Coronary artery (tissue), 2 donors: ENCODE measurements at regions not wholly inside any gene's neighbourhood (a gene's known extent, or its start where the extent isn't known, plus 50 kb on each side); places are given as distances from the start of the nearest gene placed in this dataset.

Experiments used
- DNase-seq: peaks from one replicate; pipeline ENCODE4 v3.0.0-alpha.2; 2017; ENCODE audit warnings: low spot score
- H3K27ac ChIP-seq, 2 donors: fragments of 200-600 bp; sonication (generic); one replicate each; pipeline ENCODE4 v1.5.1; 2016 to 2019
- H3K4me3 ChIP-seq: fragments of 200-600 bp; sonication (generic); 2 replicates; pipeline ENCODE4 v1.5.1; 2016; ENCODE audit warnings: mild to moderate bottlenecking, moderate library complexity
- TF ChIP-seq, protein P1 (sequence below): fragments of 200-600 bp; sonication (generic); IDR thresholded peaks from one replicate; pipeline ENCODE4 v1.5.1; 2019; ENCODE audit warnings: antibody characterized with exemption

DNA sequence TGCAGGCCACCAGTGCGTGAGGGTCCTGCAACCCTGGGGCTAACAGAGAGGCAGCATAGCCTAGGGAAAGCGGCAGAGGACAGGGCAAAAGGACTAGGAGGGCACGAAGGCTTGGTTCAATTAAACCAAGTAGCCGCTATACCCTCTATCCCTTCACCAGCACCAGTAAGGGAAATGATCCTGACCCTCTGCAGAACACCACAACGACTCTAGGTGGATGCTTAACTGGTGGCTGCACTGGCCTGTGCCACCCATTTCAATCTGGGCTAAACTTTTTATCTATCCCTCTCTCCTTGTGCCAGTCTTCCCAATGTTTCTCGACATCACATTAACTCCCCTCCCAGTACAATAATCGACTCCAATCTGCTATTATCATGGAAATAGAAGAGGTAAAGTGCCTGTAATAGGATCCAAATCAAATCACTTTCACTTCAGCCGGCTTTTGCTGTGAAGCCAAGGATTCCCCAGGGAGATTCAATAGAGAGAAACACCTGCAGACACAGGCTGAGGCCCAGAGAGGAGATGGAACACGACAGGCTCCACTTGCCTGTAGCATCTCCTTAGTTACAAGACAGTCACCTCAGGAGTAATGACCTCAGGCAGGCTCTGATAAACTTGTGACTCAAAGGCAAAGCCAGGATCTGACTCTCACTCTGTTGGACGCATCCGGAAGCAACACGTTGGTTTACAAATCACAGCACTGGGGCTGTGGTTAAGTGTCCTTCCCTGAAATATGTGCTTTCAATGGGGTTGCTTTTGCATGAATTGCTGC, 791.6 kb upstream of the ARRDC4 start:
- TF ChIP-seq, protein P1, sequence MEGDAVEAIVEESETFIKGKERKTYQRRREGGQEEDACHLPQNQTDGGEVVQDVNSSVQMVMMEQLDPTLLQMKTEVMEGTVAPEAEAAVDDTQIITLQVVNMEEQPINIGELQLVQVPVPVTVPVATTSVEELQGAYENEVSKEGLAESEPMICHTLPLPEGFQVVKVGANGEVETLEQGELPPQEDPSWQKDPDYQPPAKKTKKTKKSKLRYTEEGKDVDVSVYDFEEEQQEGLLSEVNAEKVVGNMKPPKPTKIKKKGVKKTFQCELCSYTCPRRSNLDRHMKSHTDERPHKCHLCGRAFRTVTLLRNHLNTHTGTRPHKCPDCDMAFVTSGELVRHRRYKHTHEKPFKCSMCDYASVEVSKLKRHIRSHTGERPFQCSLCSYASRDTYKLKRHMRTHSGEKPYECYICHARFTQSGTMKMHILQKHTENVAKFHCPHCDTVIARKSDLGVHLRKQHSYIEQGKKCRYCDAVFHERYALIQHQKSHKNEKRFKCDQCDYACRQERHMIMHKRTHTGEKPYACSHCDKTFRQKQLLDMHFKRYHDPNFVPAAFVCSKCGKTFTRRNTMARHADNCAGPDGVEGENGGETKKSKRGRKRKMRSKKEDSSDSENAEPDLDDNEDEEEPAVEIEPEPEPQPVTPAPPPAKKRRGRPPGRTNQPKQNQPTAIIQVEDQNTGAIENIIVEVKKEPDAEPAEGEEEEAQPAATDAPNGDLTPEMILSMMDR: no peak
- Histone ChIP-seq H3K4me3 (no peak overlapping the region), H3K27ac (no peak overlapping the region)
- no peak for DNase-seq

- TF ChIP-seq, protein P1: no peak
- no peak overlapping the region for H3K27ac ChIP-seq
These were observed 788.9 kb upstream of the ARRDC4 start for GRCh38 chr15:97171556-97171955.

DNA sequence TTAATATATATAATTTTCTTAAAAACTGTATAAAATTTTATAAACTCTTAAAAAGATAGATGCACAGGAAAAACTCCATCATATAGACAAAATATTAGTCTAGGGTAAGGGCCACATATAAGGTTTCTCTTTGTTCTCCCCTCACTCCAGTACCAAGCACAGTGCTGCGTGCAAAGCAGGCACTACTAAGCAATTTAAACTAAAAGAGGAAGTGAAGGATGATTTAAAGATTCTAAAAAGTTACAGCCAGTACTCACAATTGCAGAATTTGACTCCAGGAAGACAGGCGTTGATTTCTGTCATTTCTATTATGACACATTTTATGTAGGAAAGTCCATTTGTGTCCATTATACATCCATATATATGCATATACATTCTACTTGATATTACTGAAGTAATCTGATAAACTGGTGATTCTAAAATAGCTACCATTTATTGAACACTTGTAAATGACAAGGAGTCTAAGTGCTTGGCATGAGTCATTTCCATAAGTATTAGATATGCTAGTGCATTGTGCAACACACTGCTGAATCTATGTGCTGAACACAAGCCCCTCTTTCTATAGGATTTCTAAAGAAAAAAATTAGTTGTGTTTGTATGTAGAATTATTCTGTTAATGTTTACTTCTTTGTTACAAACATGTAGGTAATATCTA, 785.5 kb upstream of the ARRDC4 start:
- Histone ChIP-seq H3K27ac (no peak overlapping the region), H3K4me3 (no peak overlapping the region)
- TF ChIP-seq, protein P1: no peak
- no peak for DNase-seq

More at GRCh38 chr15:97171556-97171955, 788.9 kb upstream of the ARRDC4 start:
- no peak overlapping the region for H3K4me3 ChIP-seq
- no peak for DNase-seq

- Histone ChIP-seq H3K27ac (no peak overlapping the region), H3K4me3 (no peak overlapping the region)
- TF ChIP-seq, protein P1: no peak
- DNase-seq: no peak
These were observed 783.3 kb upstream of the ARRDC4 start for GRCh38 chr15:97177151-97177577.

GRCh38 chr15:97182581-97182980, 777.9 kb upstream of the ARRDC4 start:
- TF ChIP-seq, protein P1: no peak
- Histone ChIP-seq H3K27ac (no peak overlapping the region), H3K4me3 (no peak overlapping the region)
- no peak for DNase-seq

GRCh38 chr15:97189162-97189780, 771.2 kb upstream of the ARRDC4 start:
- Histone ChIP-seq H3K27ac (no peak overlapping the region), H3K4me3 (no peak overlapping the region)
- DNase-seq: no peak
- TF ChIP-seq, protein P1: no peak
